GM19455 (cell line): ENCODE measurements at regions not wholly inside any gene's neighbourhood (a gene's known extent, or its start where the extent isn't known, plus 50 kb on each side); places are given as distances from the start of the nearest gene placed in this dataset.

Source experiments
- ATAC-seq: cut with Tn5 transposase; IDR thresholded peaks from one replicate; pipeline ENCODE4 v1.9.1; 2021; ENCODE audit not compliant: unreplicated experiment

DNA sequence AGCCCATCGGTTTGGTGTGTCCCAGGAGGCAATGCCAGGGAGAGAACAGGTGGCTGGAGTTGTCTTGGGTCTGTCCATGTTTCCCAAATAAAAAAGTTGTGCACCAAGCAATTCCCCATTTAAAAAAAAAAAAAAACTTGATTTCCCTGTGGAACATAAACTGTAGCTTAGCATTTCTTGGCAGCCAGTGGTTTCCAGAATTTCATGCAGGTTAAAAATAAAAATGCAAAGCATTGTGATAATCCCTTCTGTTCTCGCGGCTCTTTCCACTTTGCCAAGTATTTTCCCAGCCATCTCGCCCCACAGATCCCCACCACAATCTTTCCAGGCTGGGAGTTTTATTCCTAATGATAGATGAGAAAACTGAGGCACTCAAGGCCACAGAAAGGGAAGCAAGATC is 51.4 kb upstream of the MSX1 start:
- ATAC-seq, result no peak

DNA sequence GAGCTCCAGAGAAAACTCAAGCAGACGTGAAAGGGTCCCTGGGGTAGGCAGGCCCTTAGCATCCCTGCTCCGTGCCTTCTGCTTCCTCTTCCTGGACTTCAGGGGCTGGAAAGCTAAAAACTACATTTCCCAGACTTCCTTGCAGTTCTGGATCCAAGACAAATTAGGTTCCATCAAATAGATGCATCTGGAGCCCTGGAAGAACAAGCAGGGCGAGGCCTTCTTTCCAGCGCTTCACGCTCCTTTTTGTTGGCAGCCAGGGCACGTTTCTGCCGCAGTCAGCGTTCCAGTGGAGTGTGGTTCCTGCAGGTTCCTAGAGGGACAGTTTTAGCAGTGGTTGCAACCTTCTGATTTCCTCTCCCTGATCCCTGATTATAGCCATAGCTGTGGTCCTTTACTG is 53.6 kb upstream of the MSX1 start:
- ATAC-seq, result no peak

DNA sequence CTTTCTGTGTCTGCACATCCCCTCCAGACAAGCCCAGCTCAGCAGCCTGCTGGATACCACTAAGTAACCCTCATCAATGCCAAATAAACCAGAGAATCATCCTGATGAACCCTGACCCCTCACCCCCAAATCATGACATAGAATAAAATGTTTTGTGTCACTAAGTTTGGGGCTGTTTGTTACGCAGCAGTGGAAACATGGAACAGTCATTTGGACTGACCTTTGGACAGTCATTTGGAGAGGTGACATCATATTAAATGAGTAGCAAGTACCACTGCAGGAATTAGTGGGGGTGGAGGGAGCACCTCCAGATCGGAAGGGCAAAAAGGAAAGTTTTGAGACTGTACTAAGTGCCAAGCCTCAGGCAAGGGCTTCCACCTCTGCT is 55.6 kb upstream of the MSX1 start:
- no peak for ATAC-seq

DNA sequence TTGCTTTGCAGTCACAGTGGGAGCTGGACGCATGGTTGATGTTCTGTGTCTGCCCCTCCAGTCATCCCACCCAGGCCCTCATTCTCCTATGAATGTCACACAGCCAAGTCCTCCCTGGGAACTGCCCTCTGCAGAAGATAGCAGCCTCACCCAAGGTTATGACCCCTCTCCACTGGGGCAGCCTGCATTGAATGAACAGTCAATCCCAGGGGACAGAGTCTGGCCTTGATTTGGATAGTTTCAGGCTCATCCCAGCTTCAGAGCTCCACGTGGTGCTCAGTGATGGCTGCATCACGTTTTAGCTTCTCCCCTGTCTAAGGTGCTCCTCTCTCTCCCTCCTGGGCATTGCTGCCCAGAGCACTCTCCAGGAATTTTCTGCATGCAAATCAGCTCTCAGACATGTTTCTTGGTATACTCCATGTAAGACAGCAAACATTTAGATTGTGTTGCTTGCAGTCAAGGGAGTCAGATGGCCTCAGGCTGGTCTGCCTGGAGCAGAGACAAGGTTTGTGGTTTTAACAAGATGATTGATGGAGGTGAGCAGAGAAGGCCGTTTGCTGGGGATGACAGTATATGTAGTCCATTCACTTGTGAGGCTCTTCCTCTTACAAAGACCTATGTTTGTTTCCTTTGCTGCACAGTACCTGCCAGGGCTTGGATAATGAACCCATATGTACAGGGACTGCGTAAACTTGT is 56.1 kb upstream of the MSX1 start:
- no peak for ATAC-seq

DNA sequence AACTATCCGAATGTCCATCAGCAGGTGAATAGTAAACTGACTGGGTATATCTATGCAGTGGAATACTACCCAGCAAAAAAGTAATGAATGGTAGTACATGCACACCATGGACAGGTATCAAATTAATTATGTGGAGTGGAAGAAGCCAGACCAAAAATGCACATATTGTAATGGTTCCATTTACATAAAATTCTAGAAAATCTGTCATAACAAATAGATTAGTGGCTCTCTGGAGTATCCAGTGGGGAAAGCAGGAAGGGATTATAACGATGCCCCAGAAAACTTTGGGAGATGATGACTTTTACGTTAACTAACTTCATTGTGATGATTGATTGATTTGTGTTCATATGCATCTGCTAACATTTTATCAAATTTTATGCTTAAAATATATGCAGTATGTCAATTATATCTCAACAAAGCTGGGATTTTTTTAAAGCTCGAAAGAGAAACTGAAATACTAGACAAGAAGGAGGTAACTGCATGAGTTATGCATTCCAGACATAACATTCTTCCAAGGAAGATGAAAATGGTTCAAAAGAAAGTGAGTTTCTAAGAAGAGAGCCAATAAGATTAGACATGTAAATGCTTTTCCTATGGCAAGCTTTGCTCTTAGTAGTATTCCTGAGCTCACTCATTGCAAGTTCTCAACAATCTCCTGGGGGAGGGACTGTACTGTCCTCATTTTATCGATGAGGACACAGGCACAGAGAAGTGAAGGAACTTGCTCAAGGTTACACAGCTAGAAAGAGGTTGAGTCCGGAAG is 58.6 kb upstream of the MSX1 start:
- no peak for ATAC-seq

DNA sequence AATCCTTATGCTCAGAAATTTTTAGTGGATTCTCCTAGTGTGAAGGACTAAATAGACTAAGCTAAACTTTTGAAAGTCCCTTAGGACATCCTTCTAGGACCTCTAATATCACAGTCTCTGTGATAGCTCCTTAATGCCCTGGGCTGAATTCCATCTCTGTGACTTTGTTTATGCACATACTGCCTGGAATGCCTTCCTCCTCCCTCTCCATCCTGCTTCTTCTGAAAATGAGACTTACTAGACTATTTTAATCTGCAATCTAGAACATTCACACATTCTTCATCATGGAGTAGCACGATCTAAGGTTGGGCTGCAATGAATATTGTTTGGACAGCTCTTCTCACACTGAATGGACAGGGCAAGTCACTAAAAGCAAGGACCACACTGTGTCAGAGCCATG is 65.0 kb upstream of the MSX1 start:
- ATAC-seq, result no peak

DNA sequence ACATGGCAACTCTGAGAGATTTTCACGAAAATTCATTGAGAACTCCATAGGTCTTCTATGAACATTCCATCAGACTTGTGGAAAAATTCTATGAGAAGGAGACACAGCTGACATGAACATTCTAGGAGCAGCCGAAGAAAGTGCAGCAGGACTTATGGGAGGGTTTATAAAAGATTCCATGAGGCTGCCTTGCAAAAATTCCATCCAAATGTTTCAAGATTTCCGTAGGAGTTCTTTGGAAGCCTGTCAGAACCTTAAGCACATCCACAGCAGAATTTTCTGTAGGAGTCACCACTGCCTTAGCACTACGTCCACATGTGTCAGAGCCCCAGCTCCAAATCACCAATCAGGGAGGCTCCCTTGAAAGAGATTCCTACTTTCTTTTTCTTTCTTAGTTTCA is 67.0 kb upstream of the MSX1 start:
- no peak for ATAC-seq

DNA sequence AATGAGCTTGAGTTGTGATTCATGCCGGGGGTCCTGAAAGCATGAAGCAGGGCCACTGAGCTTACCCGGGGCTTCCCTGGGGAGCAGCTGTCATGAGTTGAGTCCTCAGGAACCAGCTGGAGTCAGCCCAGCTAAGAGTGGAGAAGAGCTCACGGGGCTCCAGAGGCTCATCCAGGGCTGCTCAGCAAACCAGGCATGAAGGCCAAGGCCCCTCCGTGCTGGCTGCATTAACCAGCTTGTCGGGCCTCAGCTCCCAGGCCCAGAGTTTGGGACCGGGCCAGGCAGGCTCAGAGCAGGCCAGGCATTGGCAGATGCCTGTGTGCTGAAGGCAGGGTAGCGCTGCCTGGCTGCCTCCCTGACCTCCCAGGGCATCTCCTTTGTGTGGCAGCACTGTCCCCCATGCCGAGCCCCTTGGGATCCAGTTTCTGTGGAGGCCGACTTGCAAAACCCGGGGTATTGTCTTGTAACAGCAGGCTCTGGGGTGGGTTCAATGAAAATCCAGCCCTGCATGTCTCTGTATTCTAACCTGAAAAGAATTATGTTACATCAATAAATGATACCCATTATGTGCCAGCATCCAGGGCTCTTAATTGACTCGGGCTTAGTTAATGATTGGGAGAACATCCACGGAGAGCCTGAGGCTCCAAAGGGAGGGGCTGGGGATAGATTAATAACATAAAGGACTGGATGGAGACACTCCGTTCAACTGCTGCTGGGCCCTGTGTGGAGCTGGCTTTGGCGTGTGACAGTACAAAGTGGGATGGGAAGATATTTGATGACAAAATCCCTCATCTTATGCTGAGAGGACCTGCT is 68.0 kb upstream of the MSX1 start:
- no peak for ATAC-seq

DNA sequence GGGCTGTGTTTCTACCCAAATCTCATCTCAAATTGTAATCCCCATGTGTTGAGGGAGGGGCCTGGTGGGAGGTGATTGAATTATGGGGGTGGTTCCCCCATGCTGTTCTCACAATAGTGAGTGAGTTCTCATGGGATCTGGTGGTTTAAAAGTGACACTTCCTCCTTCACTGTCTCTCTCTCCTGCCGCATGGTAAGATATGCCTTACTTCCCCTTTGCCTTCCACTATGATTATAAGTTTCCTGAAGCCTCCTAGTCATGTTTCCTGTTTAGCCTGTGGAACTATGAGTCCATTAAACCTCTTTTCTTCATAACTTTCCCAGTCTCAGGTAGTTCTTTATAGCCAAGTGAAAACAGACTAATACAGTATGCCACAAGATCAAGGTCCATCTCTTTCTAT is 70.0 kb upstream of the MSX1 start:
- no peak for ATAC-seq

DNA sequence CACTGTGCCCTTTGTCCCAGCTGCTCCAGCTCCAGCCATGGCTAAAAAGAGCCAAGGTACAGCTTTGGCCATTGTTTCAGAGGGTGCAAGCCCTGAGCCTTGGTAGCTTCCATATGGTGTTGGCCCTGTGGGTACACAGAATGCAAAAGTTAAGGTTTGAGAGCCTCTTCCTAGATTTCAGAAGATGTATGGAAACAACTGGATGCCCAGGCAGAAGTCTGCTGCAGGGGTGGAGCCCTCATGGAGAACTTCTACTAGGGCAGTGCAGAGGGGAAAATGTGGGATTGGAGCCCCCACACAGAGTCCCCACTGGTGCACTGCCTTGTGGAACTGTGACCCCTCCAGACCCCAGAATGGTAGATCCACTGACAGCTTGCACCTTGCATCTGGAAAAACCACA is 70.9 kb upstream of the MSX1 start:
- no peak for ATAC-seq

DNA sequence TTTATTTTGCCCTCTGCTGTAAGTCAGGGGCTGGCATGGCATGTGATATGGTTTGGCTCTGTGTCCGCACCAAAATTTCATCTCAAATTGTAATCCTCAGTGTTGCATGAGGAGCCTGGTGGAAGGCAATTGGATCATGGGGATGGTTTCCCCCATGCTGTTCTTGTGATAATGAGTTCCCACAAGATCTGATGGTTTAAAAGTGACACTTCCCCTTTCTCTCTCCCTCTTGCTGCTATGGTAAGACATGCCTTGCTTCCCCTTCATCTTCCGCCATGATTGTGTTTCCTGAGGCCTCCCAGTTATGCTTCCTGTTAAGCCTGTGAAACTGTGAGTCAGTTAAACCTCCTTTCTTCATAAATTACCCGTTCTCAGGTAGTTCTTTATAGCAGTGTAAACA is 72.0 kb upstream of the MSX1 start:
- ATAC-seq, result no peak

DNA sequence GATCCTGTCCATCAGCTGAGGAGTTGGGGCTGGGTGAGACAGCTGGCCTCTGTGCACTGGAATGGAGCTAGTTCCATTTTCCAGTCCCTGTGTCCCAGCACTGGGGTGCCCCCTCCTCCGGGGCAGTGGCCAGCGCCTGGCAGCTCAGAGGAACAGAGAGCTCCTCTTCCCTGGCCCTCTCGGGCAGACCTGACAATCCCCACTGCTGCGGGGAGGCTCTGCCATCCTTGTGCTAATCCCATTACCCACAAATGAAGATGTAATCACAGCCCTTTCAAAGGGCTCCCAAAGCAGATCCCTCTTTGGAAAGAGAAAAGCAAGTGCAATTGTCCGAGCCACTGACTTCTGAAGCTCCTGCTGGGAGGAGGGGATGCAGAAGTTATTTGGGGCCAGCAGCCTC is 75.1 kb upstream of the MSX1 start:
- no peak for ATAC-seq

DNA sequence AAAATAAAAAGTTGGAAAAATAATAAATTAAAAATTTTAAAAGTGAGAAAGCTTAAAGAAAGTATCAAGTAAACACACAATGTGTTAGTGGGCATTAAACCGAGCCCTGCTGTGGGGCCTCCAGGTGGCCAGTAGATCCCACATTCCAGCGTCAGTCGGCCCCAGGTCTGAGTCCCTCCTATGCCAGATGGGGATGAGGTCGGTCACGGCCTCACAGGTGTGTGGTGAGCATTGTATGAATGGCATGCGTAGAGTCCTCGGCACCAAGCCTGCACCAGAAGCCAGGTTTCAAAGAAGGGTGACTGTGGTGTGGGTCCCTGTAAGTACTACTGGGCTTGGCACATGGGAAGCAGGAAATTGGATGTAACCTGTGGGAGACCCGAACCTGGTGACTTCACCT is 75.6 kb upstream of the MSX1 start:
- no peak for ATAC-seq

DNA sequence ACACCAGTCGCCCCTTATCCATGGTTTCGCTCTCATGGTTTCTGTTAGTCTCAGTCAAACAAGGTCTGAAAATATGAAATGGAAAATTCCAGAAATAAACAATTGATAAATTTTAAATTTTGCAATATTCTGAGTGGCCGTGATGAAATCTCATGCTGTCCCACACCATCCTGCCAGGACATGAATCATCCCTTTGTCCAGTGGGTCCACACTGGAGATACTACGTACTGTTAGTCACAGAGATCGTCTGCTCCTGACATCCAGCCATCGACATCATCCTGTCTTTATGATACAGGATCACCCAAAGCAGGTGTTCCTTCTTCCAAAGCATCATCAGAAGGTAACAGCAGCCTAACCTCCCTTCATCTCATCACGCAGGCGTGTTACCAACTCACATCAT is 76.5 kb upstream of the MSX1 start:
- ATAC-seq, result no peak

DNA sequence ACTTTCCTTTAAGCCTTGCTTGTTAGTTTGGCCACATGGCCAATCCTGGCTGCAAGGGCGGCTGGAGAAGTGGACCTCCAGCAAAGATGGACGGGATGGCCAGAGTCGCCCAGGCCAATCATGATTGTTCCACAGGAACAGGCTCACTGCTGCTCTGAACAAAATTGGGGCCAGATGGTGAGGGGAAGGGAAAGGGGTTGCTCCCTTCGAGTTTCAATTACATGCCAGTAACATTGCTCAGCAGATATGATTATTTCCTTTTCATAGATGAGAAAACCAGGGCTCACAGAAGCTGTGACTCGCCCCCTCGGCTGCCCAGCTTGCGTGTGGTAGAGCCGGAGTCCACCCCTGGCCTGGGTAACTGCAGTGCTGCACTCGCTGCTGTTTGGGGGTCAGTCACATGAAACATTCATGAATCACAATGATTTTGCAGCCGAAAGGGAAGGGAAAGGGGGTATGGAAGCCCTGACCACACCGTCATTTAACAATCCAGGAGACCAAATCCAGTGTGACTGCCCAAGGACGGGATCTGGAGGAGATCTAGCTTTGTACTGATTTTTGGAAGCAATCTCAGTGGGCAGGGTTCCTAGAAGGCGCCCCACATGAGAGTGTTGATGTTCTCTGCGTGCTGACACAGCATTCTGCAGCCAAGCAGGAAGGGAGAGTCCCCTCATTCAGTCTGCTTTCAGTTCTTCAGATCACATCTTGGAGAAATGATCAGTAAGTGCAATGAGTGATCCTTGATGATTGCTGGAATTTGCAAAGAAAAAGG is 77.3 kb upstream of the MSX1 start:
- no peak for ATAC-seq

DNA sequence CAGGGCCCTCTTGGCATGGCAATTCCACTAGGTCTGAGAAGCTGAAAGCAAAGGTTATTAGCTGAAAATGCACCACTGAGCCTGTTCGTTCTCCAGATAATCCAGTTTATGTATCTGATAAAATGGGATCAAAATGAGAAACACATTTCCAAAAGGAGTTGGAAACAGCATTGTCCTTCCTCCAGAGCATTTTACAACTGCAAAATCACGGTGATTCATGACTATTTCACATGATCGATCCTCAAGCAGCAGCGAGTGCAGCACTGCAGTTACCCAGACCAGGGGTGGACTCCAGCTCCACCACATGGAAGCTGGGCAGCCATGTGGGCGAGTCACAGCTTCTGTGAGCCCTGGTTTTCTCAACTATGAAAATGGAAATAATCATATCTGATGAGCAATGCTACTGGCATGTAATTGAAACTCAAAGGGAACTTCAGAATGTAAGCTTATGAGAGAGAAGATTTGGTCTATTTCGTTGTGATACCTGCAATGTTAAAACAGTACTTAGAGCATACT is 78.7 kb upstream of the MSX1 start:
- no peak for ATAC-seq

DNA sequence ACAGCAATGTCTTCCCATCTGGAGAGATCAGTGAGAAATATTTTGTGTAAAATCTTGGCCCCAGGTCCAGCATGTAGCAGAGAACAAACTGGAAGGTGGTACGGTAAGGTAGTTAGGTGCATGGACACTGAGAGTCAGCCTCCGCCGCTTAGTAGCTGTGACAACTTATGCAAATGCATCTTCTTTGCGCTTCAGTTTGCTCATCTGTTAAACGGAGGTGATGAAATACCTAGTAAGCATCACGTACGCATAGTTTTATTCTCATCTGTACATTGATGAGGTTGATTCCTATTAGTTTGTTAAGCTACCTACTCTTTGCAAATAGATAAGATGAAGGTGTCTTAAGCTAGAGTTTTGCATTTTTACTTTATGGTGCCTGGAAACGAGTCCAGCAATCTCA is 80.0 kb upstream of the MSX1 start:
- ATAC-seq, result no peak

DNA sequence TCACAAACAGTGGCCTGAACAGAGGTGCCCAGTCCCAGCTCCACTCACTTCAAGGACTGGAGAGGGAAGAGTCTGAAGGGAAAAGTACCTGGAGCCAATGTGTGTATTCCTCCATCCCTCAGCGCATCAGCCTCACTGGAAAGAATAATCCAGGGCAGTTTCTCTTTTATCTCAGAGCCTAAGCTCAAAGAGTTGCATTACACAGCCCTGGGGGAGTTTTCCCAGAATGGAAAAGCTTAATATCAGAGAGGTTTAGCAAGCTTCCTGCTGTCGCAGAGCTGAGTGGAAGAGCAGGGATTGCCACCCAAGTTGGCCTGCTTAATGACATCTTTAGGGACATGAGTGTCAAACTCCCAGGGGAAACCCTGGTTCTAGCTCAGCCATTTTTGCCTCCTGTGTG is 80.4 kb upstream of the MSX1 start:
- ATAC-seq, result no peak

DNA sequence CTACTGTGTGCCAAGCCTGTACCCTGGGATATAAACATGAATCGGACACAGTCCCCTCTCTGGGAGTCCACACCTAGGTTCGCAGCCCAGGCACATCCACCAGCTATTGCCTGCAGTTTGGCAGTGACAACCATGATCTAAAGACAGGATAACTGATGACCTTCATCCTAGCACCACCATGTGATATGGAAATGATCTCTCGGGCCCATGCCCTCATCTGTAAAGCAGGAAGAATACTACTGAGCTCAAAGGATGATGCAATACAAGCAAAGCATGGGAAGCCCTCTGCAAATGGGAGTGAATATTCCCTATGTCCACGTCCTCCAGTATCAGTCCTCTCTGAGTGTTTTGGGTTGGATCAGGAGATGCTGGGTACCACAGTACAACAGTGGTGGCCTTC is 80.9 kb upstream of the MSX1 start:
- no peak for ATAC-seq

DNA sequence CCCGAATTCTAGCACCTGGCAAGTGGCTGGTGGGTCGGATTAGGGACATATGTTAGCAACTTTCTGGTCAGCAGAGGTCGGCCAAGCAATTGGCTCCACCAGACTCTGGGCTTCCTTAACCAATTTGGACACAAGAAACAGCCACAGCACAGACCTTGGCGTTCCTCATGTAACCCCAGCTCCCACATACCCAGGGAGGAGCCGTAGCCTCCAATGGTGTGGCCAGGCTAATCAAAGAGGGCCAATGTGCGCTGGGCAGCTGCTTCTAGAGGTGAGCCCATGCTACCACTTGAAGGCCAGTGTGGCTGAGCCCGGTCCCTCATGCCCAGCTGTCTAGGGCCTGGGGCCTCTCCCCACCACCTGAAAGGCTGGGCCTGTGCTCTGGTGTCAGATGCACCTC is 82.5 kb upstream of the MSX1 start:
- no peak for ATAC-seq

DNA sequence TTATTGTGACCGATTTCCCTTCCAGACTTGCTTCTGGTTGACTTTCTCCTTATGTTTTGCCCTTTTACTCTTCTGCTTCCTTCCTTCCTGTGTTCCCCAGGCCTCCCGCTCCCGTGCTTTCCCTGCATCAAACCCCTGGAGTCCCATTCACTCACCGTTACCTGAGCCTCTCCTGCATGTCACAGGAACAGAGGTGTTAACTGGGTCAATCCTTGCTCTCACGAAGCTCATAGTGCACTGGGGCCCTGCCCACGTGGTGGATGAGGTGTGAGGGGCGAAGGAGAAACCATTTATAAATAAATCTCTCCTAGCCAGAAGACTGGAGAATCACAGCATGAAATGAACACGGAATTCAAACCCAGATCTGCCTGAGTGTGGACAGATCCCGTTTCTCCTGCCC is 83.1 kb upstream of the MSX1 start:
- ATAC-seq, result no peak
